RKO (cell line): ENCODE measurements at regions not wholly inside any gene's neighbourhood (a gene's known extent, or its start where the extent isn't known, plus 50 kb on each side); places are given as distances from the start of the nearest gene placed in this dataset.
"Not testable (repeated sequence)": the region's sequence is repeated elsewhere in the genome, so short reads cannot be mapped to it uniquely, and the experiment has no call there.

Source experiments
- DNase-seq: peaks from one replicate; pipeline ENCODE4 v3.0.0-alpha.2; 2016; ENCODE audit warnings: low spot score

GRCh38 chr6:113050010-113050858 is 703.1 kb downstream of the RFPL4B start:
- peak; percentile 36 for DNase-seq

GRCh38 chr6:113050979-113051378 is 703.8 kb downstream of the RFPL4B start:
- DNase-seq: no peak

- no peak for DNase-seq
These were observed 705.4 kb downstream of the RFPL4B start for GRCh38 chr6:113052506-113052905.

GRCh38 chr6:113055061-113055460 is 707.9 kb downstream of the RFPL4B start:
- DNase-seq: no peak

GRCh38 chr6:113055998-113056397 is 708.9 kb downstream of the RFPL4B start:
- DNase-seq: no peak

- DNase-seq: no peak
These were observed 710.5 kb downstream of the RFPL4B start for GRCh38 chr6:113057567-113058053.

- no peak for DNase-seq
These were observed 713.5 kb downstream of the RFPL4B start for GRCh38 chr6:113060664-113061063.

GRCh38 chr6:113065611-113066010 is 718.5 kb downstream of the RFPL4B start:
- DNase-seq: no peak

- no peak for DNase-seq
These were observed 720.6 kb downstream of the RFPL4B start for GRCh38 chr6:113067612-113068275.

GRCh38 chr6:113068570-113068969 is 721.4 kb downstream of the RFPL4B start:
- DNase-seq: no peak

- DNase-seq: not testable (repeated sequence)
These were observed 723.6 kb downstream of the RFPL4B start for GRCh38 chr6:113070681-113071080.

- no peak for DNase-seq
These were observed 726.6 kb downstream of the RFPL4B start for GRCh38 chr6:113073611-113074191.

GRCh38 chr6:113076116-113076515 is 729.0 kb downstream of the RFPL4B start:
- DNase-seq: no peak

GRCh38 chr6:113076816-113077215 is 729.7 kb downstream of the RFPL4B start:
- DNase-seq: no peak

GRCh38 chr6:113077794-113078193 is 730.7 kb downstream of the RFPL4B start:
- DNase-seq: no peak

GRCh38 chr6:113078791-113079190 is 731.7 kb downstream of the RFPL4B start:
- no peak for DNase-seq

GRCh38 chr6:113082745-113083144 is 735.6 kb downstream of the RFPL4B start:
- DNase-seq: no peak

- DNase-seq: no peak
These were observed 736.8 kb downstream of the RFPL4B start for GRCh38 chr6:113083947-113084346.

- DNase-seq: no peak
These were observed 741.9 kb downstream of the RFPL4B start for GRCh38 chr6:113089056-113089455.

GRCh38 chr6:113092795-113093194 is 745.7 kb downstream of the RFPL4B start:
- no peak for DNase-seq

GRCh38 chr6:113094779-113095178 is 747.6 kb downstream of the RFPL4B start:
- no peak for DNase-seq

- DNase-seq: no peak
These were observed 748.7 kb downstream of the RFPL4B start for GRCh38 chr6:113095841-113096240.

GRCh38 chr6:113102761-113103160 is 754.4 kb upstream of the MARCKS start:
- DNase-seq: no peak
